BE2C (cell line): ENCODE measurements at regions not wholly inside any gene's neighbourhood (a gene's known extent, or its start where the extent isn't known, plus 50 kb on each side); places are given as distances from the start of the nearest gene placed in this dataset.
"Not testable (repeated sequence)": the region's sequence is repeated elsewhere in the genome, so short reads cannot be mapped to it uniquely, and the experiment has no call there.

Source experiments
- DNase-seq: peaks from one replicate; pipeline ENCODE4 v3.0.0-alpha.2; 2020
- H3K27me3 ChIP-seq: fragments of 250-450 bp; sonication (Bioruptor Pico); 2 replicates; pipeline ENCODE4 v1.5.1; 2020; ENCODE audit warnings: mild to moderate bottlenecking
- H3K36me3 ChIP-seq: fragments of 250-450 bp; sonication (Bioruptor Pico); 2 replicates; pipeline ENCODE4 v1.5.1; 2020; ENCODE audit warnings: mild to moderate bottlenecking
- H3K4me1 ChIP-seq: fragments of 250-450 bp; sonication (Bioruptor Pico); 2 replicates; pipeline ENCODE4 v1.5.1; 2020
- H3K4me3 ChIP-seq: 2 replicates; pipeline ENCODE4 v1.5.1; 2011; ENCODE audit warnings: low read depth, low read length
- H3K9me3 ChIP-seq: fragments of 250-450 bp; sonication (Bioruptor Pico); 2 replicates; pipeline ENCODE4 v1.5.1; 2020
- TF ChIP-seq, protein P1 (sequence below): IDR thresholded peaks from 2 replicates; pipeline ENCODE4 v1.5.1; 2012; ENCODE audit warnings: mild to moderate bottlenecking, low read depth, low read length

- no peak for DNase-seq
- H3K36me3 ChIP-seq: no peaks in the 10 kb centered on the region
- TF ChIP-seq, protein P1, sequence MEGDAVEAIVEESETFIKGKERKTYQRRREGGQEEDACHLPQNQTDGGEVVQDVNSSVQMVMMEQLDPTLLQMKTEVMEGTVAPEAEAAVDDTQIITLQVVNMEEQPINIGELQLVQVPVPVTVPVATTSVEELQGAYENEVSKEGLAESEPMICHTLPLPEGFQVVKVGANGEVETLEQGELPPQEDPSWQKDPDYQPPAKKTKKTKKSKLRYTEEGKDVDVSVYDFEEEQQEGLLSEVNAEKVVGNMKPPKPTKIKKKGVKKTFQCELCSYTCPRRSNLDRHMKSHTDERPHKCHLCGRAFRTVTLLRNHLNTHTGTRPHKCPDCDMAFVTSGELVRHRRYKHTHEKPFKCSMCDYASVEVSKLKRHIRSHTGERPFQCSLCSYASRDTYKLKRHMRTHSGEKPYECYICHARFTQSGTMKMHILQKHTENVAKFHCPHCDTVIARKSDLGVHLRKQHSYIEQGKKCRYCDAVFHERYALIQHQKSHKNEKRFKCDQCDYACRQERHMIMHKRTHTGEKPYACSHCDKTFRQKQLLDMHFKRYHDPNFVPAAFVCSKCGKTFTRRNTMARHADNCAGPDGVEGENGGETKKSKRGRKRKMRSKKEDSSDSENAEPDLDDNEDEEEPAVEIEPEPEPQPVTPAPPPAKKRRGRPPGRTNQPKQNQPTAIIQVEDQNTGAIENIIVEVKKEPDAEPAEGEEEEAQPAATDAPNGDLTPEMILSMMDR: no peak
- no peaks in the 10 kb centered on the region for H3K9me3 ChIP-seq
- no peak overlapping the region for H3K4me3 ChIP-seq
- no peaks in the 10 kb centered on the region for H3K4me1 ChIP-seq
- no peaks in the 10 kb centered on the region; the same call in 1 of the 2 replicates for H3K27me3 ChIP-seq
Observed at GRCh38 chr6:148629592-148630465, 117.0 kb upstream of the UST start.

DNA sequence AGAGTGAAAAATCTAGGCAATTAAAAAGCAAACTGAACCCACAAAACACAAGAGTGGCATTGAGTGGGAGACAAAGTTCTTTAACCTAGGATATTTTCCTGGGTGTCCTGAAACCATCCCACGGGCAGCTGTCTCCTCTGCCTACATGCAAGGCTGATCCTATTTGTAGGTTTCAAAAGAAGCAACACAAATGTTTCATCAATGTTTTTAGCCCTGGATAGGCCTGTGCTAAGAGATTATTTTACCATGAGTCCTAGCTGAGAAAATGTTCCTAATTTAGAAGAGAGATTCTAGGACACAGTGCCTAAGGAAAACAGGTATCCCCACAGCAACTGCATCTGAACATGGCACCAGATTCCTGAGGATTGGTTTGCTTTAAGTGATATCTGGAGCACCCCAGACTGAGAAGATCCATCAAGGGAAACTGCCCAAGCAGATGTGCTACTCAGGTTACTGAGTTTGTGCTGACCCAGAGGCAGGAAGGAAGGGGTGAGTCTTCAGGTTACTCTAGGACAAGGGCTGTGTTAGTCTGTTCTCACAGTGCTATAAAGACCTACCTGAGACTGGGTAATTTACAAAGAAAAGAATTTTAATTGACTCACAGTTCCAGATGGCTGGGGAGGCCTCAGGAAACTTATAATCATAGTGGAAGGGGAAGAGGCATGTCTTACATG lies 111.6 kb upstream of the UST start:
- no peaks in the 10 kb centered on the region for H3K9me3 ChIP-seq
- TF ChIP-seq, protein P1: no peak
- H3K27me3 ChIP-seq: no peaks in the 10 kb centered on the region; the same call in 1 of the 2 replicates
- no peaks in the 10 kb centered on the region for H3K4me1 ChIP-seq
- no peak for DNase-seq
- no peaks in the 10 kb centered on the region for H3K36me3 ChIP-seq
- no peak overlapping the region for H3K4me3 ChIP-seq

DNA sequence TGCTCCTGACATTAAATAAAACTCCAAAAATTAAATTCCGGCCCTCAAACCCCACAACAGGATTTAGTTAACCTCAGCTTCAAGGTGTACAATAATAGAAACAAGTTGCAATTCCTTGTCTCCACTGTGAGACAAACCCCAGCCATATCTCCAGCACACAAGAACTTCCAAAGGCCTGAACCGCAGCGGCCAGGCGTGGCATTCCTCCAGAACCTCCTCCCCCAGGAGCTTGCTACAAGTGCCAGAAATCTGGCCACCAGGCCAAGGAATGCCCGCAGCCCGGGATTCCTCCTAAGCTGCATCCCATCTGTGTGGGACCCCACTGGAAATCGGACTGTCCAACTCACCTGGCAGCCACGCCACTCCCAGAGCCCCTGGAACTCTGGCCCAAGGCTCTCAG lies 105.0 kb upstream of the UST start:
- not testable (repeated sequence) for H3K27me3 ChIP-seq

GRCh38 chr6:148643208-148643607 lies 103.6 kb upstream of the UST start:
- not testable (repeated sequence) for DNase-seq, H3K4me3 ChIP-seq, H3K9me3 ChIP-seq, H3K27me3 ChIP-seq, H3K4me1 ChIP-seq, H3K36me3 ChIP-seq

More for the DNA sequence above, 105.0 kb upstream of the UST start:
- DNase-seq, H3K9me3 ChIP-seq, H3K4me1 ChIP-seq, H3K4me3 ChIP-seq, H3K36me3 ChIP-seq: not testable (repeated sequence)

- not testable (repeated sequence) for H3K9me3 ChIP-seq, DNase-seq, H3K36me3 ChIP-seq
Observed at GRCh38 chr6:148645049-148645448, 101.8 kb upstream of the UST start.

DNA sequence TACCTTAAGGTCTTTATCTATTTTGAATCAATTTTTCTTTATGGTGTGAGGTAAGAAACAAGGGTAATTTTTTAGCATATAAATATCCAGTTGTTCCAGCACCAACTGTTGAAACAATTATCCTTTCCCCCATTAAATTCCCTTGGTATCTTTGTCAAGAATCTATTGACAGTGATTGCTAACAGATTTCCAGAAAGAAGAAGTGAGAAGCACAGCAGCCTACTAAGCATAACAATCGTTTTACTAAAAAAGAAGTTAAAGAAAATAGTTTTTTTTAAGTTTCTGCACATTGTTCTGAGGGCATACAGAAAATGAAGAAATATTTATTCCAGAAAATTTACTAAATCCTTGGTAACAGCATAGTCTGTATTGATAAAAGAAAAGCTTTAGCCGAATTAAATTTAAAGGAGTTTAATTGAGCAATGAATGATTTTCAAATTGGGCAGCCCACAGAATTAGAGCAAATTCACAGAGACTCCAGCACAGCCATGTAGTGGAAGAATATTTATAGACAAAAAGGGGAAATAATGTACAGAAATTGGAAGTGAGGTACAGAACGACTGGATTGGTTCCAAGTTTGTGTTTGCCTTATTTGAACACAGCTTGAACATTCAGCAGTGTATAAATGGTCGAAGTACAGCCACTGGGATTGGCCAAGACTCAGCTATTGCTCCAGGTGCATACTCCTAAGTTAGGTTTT lies 97.9 kb upstream of the UST start:
- TF ChIP-seq, protein P1: no peak
- Histone ChIP-seq H3K9me3 (no peaks in the 10 kb centered on the region), H3K36me3 (no peaks in the 10 kb centered on the region), H3K27me3 (no peaks in the 10 kb centered on the region), H3K4me1 (no peaks in the 10 kb centered on the region), H3K4me3 (no peak overlapping the region)
- no peak for DNase-seq

More at GRCh38 chr6:148645049-148645448, 101.8 kb upstream of the UST start:
- H3K4me3 ChIP-seq, H3K4me1 ChIP-seq, H3K27me3 ChIP-seq: not testable (repeated sequence)

DNA sequence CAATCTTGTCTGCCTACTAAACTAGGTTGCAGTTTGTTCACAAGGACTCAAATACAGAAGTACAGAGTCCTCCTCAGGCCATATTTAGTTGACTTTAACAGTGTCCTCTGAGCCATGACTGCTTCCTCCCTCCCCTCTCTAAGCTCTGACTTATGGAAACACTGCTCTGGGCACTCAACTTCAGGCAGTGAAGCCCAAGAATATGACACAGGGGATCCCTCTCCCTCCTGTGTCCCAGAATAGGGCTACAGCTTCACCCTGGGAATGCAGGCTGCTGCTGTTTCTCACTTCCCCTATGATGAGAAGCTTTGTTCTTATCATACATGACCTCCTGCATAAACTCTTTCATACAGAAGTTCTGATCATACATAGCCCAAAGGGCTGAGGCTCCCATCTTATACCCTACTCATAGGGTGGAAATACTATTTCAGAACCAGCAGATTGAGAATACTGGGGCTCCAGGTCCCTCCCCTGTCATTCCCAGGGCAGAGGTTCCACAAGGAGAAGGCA lies 97.3 kb upstream of the UST start:
- DNase-seq: no peak
- H3K27me3 ChIP-seq: no peaks in the 10 kb centered on the region
- TF ChIP-seq, protein P1: no peak
- H3K9me3 ChIP-seq: no peaks in the 10 kb centered on the region
- no peaks in the 10 kb centered on the region for H3K36me3 ChIP-seq
- H3K4me3 ChIP-seq: no peak overlapping the region
- H3K4me1 ChIP-seq: no peaks in the 10 kb centered on the region
